NCI-H526 (cell line): ENCODE measurements at regions not wholly inside any gene's neighbourhood (a gene's known extent, or its start where the extent isn't known, plus 50 kb on each side); places are given as distances from the start of the nearest gene placed in this dataset.

Source experiments
- DNase-seq, 2 experiments: peaks; one replicate each; lab custom pipeline; 2025; lab: John Stamatoyannopoulos, UW

DNA sequence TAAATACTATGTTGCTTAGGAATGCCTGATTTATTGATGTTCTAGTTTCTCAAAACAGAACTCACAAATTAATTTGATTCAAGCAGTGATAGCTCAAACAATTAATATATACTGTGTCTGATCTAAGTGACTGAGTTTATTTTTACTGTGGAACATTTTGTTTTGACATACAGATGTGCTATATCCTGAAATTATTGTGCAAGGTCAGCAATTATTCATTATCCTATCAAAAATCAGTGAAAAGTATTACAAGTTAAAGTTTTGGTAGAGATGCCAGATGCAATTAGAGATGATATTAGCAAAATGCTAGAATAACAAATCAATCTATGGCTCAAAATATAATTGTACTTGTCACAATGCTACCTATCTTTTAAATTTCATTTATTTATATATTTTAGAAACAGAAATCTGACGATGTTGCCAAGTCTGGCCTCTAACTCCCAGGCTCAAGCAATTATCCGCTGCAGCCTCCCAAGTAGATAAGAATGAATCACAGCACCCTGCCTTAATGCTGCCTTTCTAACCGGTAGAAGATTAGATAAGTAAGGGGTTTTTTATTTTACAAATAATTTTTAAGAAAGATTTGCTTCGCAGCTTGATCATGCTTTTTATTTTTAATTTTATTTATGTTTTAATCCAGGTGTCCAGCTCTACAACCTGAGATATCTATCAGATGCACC is 825.5 kb upstream of the NDST4 start:
- DNase-seq, result no peak

DNA sequence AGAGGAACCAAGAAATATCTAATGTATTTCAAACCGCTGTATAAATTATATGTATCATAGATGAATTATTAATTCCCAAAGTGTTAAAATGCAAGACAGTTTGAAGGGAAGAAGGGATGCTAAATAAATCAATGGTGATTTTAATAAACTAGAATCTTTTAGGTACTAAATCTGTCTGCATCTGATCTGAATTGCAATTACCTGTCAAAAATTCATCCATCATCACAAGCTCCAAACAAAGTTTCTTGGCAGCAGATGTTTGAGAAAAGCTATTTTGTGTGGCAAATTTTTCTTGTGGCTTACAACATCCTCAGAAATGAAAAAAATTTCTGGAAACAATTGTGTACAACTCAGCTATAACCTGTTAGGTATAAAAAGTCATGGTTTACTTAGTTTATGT is 816.0 kb upstream of the NDST4 start:
- DNase-seq, result no peak

DNA sequence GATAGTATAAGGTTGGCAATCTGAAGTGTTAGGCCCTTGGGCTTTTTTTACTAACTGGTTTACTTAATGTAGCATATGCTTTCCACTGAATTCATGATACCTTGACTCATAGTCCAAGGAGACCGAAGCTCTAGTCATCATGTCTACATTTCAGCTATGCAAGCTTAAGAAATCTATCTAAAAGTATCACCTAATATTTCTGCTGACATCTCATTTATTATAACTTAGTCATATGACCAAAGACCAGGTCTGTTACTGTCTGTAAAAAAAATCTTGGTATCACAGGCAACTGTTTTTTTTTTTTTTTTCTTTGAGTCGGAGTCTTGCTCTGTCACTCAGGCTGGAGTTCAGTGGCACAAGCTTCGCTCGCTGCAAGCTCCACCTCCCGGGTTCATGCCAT is 814.0 kb upstream of the NDST4 start:
- DNase-seq, result no peak

DNA sequence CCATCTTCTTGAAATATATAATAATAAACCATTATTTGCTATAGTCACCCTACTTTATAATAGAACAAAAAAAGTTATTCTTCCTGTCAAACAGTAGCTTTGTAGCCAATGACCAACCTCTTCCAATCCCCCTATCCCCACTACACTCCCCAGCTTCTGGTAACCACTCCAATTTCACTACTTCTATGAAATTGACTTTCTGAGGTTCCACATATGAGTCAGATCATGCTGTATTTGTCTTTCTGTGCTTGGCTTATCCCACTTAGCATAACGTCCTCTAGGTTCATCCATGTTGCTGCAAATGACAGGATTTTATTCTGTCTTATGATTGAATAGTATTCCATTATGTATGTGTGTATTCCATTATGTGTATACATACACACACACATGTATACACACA is 809.7 kb upstream of the NDST4 start:
- no peak for DNase-seq

DNA sequence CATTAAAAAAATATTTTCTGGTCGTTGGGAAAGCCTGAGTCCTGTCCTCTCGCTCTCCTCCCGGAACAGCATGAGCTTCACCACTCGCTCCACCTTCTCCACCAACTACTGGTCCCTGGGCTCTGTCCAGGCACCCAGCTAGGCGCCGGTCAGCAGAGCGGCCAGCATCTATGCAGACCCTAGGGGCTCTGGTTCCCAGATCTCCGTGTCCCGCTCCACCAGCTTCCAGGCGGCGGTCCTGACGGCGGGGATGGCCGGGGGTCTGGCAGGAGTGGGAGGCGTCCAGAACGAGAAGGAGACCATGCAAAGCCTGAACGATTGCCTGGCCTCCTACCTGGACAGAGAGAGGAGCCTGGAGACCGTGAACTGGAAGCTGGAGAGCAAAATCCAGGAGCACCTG is 807.2 kb upstream of the NDST4 start:
- DNase-seq, result no peak

DNA sequence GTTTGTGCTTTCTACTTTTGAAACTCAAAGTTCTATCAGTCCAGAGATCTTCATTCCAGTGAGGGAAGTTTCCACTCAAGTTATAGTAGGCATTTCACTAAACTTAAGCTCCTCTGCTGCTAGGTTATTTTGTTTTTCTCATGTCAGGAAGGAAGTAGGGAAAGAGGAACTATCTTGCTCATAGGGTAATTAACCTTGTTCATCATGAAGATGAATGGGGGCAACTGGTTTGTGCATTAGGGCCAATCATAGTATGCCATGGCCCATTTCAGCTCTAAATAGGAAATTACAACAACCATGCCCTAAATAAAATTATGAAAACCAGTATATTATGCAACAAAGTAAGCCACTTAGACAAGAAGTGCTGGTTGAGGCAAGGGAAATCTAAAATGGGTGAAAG is 804.7 kb upstream of the NDST4 start:
- no peak for DNase-seq

DNA sequence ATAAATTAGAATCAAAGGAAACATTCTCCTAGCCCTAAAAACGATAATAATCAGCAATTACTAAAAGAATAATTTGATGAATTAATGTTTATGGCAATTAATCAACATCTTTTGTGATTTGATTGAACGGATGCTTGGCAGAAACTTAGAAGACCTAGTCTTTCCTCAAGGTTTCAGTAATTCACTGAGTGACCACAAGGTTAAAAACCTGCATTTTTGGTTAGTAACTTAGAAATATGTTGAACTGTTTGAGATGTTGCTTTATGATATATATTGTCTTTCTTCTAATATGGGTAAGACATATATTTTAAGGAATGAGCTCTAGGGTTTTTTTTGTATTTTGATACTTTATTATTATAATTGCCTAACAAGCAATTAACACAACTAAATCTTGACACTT is 793.0 kb upstream of the NDST4 start:
- no peak for DNase-seq

DNA sequence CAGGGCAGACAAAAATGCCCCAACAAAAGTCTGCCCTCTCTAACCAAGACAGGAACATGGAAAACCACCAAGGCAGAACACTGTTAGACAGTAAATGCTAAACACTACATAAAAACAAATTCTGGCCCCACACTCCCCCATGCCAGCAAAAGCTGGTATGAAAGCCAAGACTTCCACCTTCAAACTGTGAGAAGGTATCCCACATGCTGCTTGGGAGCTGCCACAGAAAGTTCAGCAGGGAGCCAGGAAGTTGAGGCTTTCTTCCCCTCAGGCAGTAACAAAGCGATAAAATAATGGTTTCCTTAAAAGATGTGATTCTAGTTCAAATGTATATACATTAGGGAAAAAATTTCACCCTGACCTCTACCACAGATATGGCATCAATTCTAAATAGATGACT is 770.4 kb upstream of the NDST4 start:
- no peak for DNase-seq

DNA sequence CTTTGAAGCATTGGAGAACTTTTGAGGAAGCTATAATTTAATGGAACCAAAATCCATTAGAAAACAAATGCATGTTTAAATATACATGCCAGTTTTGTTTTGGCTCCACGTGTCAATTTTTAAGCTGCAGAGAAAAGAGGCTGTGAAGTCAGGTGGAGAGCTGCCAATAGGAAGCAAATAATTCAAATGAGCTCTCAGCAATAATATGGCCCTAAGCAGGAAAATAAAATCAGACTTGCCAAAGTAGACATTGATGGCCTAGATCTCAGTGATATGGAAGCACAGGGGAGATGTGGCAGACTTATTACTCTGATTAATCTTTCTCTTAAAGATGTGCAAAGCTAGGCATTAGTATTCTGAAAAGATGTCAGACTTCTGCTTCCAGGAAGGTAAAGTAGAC is 769.8 kb upstream of the NDST4 start:
- DNase-seq, result no peak

DNA sequence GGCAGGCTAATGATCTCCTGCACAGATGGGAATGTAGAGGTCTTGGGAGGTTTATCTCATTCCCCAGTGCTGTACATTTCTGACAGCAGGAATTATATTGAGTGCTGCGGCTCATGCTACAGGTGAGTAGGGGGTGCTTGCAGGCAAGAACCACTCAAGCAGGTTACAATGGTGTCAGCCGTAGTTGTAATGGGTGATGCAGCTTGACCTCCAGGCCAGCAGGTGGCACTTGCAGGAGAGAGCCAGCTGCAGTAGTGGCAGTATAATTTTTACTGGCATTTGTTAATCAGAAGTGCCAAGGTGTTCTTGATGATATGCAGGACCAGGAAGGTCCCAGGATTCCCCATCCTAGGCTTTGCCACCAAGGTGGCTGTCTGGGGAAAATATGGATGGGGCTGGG is 759.6 kb upstream of the NDST4 start:
- no peak for DNase-seq

DNA sequence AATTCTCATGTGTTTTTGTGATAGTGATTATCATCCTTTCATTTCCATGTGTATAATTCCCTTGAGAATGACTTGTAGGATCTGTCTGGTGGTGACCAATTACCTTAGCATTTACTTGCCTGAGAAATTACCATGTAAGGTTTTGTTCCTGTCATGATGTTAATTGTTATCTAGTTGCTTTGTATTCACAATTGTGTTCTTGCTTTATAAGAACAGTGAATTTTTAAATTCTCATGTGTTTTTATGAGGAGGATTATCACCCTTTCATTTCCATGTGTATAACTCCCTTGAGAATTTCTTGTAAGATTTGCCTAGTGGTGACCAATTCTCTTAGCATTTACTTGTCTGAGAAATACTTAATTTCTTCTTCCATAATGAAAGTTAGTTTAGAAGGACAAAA is 758.2 kb upstream of the NDST4 start:
- DNase-seq, result no peak

DNA sequence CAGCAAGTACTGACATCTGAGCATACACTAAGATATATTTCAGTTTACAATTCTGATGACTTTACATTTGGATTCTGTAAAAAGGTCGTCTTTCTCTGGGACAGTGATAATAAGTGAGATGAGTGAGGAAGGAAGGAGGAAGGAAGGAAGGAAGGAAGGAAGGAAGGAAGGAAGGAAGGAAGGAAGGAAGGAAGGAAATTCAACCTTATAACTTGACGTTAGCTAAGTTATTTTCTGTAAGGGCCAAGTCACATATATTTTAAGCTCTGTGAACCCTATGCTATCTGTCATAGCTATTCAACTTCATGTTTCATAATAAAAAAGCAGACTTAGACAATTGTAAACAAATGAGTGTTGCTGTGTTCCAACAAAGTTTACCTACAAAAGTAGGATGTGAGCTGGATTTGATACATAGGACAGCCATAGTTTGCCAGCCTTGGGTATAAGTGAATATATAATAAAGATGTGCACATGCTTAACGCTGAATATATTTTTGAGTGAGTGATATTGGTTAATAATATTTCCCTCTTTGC is 753.0 kb upstream of the NDST4 start:
- DNase-seq, result no peak

DNA sequence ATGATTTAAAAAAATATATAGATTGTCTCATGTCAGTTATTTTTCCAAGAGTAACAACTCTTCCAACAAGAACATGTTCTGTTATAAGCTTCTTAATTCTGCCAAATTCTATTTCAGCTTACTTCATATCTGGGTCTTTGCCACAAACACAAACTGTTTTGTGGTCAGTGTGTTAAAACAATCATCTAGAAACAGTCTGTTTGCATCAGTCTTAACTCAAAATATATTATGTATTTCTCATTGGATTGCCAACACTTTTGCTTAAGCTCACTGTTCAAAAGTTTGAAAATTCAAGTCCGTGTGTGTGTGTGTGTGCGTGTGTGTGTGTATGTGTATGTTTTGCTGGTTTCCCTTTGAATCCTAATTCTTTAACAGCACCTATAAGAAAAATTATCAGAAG is 752.3 kb upstream of the NDST4 start:
- DNase-seq, result no peak

DNA sequence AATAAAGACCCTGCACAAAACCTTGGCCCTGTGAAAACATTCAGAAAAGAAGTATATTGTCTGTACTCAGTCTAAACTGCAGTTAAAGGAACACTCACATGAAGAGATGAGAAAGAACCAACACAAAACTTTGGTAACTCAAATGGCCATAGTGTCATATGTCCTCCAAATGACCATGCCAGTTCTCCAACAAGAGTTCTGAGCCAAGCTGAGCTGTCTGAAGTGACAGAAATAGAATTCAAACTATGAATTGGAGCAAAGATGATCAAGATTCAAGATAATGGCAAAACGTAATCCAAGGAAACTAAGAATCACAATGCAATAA is 739.3 kb upstream of the NDST4 start:
- DNase-seq, result no peak

DNA sequence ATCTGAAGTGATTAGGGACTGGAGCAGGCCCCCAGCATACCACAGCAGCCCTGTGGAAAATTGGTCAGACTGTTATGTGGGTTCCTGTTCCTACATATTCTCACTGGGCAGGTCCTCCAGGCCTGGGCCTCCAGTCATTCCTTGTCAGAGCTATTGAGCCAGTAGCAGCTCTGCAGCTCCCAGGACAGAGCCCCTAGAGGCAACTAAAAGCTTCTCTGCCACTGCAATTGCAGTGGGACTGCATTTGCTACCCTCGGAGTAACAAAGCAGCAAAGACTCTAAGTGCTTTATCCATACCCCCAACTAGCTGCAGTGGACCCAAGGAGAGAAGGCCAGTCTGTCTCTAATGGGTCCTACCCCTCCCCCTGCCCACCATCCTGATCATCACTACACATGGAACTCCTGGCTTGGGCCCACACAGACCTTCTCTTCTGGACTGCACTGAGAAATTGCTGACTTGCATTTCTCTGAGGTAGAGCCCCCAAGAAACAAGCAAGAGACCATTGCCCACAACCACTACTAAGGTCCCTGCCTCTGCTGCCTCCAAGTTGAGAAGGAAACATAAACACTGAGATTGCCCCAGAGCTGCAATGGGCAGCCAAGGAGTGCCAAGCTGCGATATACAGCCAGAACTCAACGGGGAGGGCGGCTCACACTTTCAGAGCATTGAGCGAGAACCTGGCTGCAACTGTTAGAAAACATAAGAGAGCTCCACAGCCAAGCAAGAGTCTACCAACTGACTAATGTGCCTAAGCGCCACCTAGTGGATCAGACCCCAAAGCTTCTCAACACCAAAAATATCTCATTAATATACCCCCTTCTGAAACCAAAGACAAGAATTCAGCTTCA is 738.7 kb upstream of the NDST4 start:
- DNase-seq, result peak; percentile 15 to 79

DNA sequence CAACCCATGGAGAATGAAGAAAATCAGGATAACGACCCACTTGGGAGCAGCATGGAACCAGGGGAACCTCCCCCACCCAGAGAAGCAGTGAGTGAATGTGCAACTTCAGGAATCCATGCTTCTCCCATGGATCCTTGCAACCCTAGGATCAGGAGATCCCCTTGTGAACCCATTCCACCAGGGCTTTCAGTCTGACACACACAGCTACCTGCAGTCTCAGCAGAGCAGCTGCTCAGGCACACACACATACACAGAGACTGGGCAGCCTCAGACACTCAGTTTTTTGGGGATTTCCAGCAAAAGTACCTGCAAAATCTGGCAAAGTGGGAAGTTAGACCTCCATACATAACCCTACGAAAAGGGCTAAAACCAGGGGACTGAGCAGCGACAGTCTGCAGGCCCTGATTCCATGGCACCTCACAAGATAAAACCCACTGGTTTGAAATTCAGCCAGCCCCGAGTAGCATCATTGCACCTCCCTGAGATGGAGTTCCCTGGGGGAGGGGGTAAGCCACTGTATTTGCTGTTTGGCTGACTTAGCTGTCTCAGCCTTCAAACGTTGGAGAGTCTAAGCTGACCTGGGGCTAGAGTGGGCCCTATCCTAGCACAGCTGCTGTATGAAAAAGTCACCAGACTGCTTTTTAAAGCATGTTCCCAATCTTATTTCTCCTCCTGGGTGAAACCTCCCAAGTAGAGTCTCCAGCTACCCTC is 737.5 kb upstream of the NDST4 start:
- DNase-seq, result no peak

DNA sequence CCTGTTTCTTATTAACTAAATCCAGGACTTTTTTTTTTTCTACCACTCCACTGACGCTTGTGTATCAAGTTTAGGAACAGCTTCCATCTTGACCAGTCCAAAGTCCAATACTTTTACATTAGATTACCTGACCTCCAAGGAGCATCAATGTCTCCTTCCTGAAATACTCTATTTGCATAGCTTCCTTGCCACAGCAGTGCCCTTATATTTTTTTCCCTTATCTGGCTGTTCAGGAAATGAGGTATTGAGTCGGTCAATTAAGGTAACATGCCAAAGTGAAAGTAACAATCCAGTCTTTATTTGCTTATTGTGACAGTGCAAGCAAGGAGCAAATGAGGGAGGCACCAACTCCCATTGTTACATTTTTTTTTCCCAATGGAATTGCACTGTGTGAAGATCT is 730.8 kb upstream of the NDST4 start:
- peak; percentile 10 to 24 for DNase-seq

DNA sequence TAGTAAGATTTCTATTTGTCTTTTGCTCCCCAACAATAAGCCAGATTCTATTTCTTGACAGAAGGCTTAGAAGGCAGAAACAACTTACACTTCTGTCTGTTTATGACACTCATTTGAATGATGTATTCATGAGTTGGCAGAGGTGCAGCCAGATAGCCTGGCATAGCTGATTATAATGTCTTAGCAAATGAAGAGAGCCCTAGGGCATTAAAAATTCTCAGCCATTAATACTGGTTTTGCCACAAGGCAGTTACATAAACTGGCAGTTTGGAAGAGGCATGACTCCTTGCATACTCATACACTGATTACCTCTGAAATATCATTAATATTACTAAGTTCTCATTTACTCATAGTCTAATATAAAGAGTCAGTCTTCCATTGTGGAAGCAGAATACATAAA is 728.5 kb upstream of the NDST4 start:
- peak; percentile 82 to 89 for DNase-seq

DNA sequence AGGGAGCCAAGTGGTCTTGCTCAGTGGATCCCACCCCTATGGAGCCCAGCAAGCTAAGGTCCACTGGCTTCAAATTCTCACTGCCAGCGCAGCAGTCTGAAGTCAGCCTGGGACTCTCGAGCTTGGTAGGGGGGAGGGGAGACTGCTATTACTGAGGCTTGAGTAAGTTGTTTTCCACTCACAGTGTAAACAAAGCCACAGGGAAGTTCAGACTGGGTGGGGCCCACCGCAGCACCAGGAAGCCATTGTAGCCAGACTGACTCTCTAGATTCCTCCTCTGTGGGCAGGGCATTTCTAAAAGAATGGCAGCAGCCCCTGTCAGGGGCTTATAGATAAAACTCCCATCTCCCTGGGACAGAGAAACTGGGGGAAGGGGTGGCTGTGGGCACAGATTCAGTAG is 721.0 kb upstream of the NDST4 start:
- DNase-seq, result no peak

DNA sequence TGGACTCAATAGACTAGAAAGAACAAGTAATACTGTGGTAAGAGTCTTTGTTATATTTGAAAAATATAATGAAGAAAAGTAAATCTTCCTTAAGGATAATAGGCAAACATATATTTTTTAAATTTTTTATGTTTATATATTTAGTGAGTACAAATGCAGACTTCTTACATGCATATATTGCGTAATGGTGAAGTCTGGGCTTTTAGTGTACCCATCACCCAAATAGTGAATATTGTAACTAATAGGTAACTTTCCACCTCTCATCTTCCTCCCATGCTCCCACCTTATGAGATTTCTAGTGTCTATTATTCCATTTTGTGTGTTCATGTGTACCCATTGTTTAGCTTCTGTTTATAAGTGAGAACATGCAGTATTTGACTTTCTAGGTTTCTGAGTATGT is 711.2 kb upstream of the NDST4 start:
- DNase-seq, result no peak

DNA sequence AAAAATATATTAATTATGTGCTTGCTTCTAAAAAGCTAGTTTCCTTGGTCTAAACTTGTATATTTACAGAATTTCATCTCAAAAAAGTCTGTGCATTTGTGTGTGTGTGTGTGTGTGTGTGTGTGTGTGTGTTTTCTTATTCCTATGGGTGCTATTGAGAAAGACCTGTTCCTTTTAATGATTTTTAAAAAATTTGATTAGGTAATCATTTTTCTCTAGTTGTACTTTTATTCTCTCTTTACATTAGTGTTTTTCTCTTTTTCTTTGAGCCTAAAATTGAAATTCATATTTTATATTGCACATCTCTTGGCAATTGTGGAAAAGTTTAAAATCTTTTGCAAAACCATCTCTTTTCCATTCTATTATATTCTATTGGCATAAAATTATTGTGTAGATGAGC is 690.4 kb upstream of the NDST4 start:
- DNase-seq, result no peak

DNA sequence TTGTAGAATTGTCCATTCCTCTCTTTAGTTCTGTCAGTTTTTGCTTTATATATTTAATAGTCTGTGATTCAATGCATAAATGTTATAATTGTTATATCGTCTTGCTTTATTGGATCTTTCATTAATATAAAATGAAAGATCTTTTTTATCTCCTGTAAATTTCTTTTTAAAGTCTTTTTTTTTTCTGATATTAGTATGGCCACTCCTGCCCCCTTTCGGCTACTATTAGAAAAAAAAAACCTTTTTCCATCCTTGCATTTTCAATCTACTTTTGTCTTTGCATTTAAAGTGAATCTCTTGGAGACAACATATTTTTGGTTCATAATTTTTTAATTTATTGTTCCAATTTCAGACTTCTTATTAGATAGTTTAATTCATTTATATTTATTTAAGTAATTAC is 677.4 kb upstream of the NDST4 start:
- DNase-seq, result no peak

DNA sequence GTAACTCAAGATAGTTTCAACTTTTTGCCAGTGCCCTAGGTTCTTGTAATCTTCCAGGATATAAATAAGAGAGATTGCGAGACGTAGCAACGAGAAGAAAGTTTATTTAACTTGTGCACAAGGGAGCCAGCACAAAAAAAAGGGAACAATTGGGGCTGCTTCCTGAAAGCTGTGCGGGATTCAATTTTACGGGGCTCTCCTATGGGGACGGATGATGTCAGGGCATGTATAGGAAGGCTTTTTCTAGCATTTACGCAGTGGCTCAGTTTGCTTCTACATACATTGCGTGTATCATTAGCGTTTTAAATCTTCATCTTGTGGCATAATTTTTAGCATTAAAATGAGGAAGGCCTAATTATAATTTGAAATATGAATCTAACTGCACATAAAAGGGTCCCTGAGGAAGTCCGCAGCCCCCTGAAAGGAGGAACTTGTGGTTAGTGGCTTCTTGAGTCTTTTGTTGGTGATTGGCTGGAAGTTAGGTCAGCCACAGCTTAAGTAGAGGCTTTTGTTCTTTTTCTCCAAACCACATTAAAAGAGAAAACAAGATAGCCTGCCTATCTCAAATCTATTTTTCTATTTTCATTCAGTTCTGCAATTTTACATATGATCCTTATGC is 668.2 kb upstream of the NDST4 start:
- DNase-seq, result no peak
